ENCODE measurements at regions not wholly inside any gene's neighbourhood (a gene's known extent, or its start where the extent isn't known, plus 50 kb on each side); places are given as distances from the start of the nearest gene placed in this dataset.

DNA sequence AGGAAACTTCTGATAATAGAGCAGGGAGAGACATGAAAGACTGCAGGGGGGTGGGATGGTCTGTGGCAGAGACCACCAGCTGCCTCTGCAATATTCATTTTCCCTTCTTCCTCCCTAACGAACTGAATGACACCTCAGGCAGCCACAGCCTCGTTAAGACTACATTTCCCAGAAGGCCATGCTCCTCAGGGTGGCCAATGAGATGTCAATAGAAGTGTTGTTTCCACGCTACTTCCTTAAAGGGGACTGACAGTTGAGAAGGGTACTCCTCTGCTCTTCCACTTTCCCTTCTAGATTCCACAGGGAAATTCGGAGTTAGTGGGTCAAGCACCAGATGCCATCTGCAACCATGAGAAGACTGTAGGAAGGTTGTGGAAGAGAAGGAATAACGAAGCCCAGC is 52.0 kb upstream of the DAPK1 start:
- no peaks in the 10 kb centered on the region for H3K27me3 ChIP-seq
- H3K4me3 ChIP-seq = no peak overlapping the region
- 43 to 53% methylated on average over 5 of the region's 5 CpGs for WGBS, 2 donors
- TF ChIP-seq POLR2A (IDR thresholded peaks at IDR 0.05) = no peak
- TF ChIP-seq, protein P1, sequence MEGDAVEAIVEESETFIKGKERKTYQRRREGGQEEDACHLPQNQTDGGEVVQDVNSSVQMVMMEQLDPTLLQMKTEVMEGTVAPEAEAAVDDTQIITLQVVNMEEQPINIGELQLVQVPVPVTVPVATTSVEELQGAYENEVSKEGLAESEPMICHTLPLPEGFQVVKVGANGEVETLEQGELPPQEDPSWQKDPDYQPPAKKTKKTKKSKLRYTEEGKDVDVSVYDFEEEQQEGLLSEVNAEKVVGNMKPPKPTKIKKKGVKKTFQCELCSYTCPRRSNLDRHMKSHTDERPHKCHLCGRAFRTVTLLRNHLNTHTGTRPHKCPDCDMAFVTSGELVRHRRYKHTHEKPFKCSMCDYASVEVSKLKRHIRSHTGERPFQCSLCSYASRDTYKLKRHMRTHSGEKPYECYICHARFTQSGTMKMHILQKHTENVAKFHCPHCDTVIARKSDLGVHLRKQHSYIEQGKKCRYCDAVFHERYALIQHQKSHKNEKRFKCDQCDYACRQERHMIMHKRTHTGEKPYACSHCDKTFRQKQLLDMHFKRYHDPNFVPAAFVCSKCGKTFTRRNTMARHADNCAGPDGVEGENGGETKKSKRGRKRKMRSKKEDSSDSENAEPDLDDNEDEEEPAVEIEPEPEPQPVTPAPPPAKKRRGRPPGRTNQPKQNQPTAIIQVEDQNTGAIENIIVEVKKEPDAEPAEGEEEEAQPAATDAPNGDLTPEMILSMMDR (IDR thresholded peaks at IDR 0.05) = no peak
- no peak overlapping the region for H3K27ac ChIP-seq
- peak; percentile 73 for DNase-seq
- no peaks in the 10 kb centered on the region for H3K9me3 ChIP-seq
- intact Hi-C loops (cut with DNase I; ENCODE audit: low total_unique reads) = no loop called here
- H3K36me3 ChIP-seq (ENCODE audit: low read depth, missing control alignments) = no peaks in the 10 kb centered on the region
- no peaks in the 10 kb centered on the region for H3K4me1 ChIP-seq

GRCh38 chr9:87446527-87446926 is 51.1 kb upstream of the DAPK1 start:
- 88 to 92% methylated on average over 4 of the region's 4 CpGs for WGBS, 2 donors
- no peak overlapping the region for H3K4me3 ChIP-seq
- no peaks in the 10 kb centered on the region for H3K9me3 ChIP-seq
- no peaks in the 10 kb centered on the region for H3K36me3 ChIP-seq (ENCODE audit: low read depth, missing control alignments)
- H3K4me1 ChIP-seq = no peaks in the 10 kb centered on the region
- DNase-seq = no peak
- no peaks in the 10 kb centered on the region for H3K27me3 ChIP-seq
- intact Hi-C loops (cut with DNase I; ENCODE audit: low total_unique reads) = no loop called here
- no peak overlapping the region for H3K27ac ChIP-seq
- no peak for TF ChIP-seq POLR2A (IDR thresholded peaks at IDR 0.05)
- TF ChIP-seq, protein P1 (IDR thresholded peaks at IDR 0.05) = no peak

- H3K4me1 ChIP-seq = no peaks in the 10 kb centered on the region
- no peak overlapping the region for H3K4me3 ChIP-seq
- H3K27me3 ChIP-seq = no peaks in the 10 kb centered on the region
- TF ChIP-seq, protein P1 (IDR thresholded peaks at IDR 0.05) = no peak
- no peak for TF ChIP-seq POLR2A (IDR thresholded peaks at IDR 0.05)
- intact Hi-C loops (cut with DNase I; ENCODE audit: low total_unique reads) = no loop called here
- WGBS, 2 donors = 49 to 66% methylated on average over 11 of the region's 11 CpGs
- no peak overlapping the region for H3K27ac ChIP-seq
- no peaks in the 10 kb centered on the region for H3K36me3 ChIP-seq (ENCODE audit: low read depth, missing control alignments)
- DNase-seq = no peak
- no peaks in the 10 kb centered on the region for H3K9me3 ChIP-seq
These were observed 49.9 kb upstream of the DAPK1 start for GRCh38 chr9:87447547-87448432.

Small RNA genes lying in the stretch of these regions (small RNA-seq; reads per million reads assigned to genes)
- gene AL353752.1 = 0 reads per million in 2 donors
- gene RF00568 = 0 reads per million in 2 donors

Measured in testis (tissue), 2 donors.